ENCODE measurements at regions not wholly inside any gene's neighbourhood (a gene's known extent, or its start where the extent isn't known, plus 50 kb on each side); places are given as distances from the start of the nearest gene placed in this dataset.

- no peak for TF ChIP-seq CTCF (IDR thresholded peaks at IDR 0.05; ENCODE audit: unreplicated experiment)
- Mint-ChIP-seq H3K27me3 (ENCODE audit: unreplicated experiment) (peaks cover 8% of the 10 kb centered on the region), H3K9me3 (ENCODE audit: unreplicated experiment) (no peaks in the 10 kb centered on the region), H3K36me3 (ENCODE audit: low read depth, unreplicated experiment) (no peaks in the 10 kb centered on the region), H3K4me3 (ENCODE audit: unreplicated experiment) (no peak overlapping the region), H3K4me1 (ENCODE audit: unreplicated experiment) (no peaks in the 10 kb centered on the region), H3K27ac (ENCODE audit: unreplicated experiment) (no peak overlapping the region)
- no peak for DNase-seq (ENCODE audit: low spot score)
Measured at GRCh38 chr2:239539083-239539775, 138.4 kb upstream of the HDAC4 start.

GRCh38 chr2:239538357-239539052 lies 137.7 kb upstream of the HDAC4 start:
- TF ChIP-seq CTCF (IDR thresholded peaks at IDR 0.05; ENCODE audit: unreplicated experiment): no peak
- Mint-ChIP-seq H3K27ac (ENCODE audit: unreplicated experiment) (no peak overlapping the region), H3K27me3 (ENCODE audit: unreplicated experiment) (peaks cover 8% of the 10 kb centered on the region), H3K9me3 (ENCODE audit: unreplicated experiment) (no peaks in the 10 kb centered on the region), H3K4me1 (ENCODE audit: unreplicated experiment) (no peaks in the 10 kb centered on the region), H3K4me3 (ENCODE audit: unreplicated experiment) (no peak overlapping the region), H3K36me3 (ENCODE audit: low read depth, unreplicated experiment) (no peaks in the 10 kb centered on the region)
- no peak for DNase-seq (ENCODE audit: low spot score)

- Mint-ChIP-seq H3K27me3 (ENCODE audit: unreplicated experiment) (peaks cover 11% of the 10 kb centered on the region), H3K36me3 (ENCODE audit: low read depth, unreplicated experiment) (no peaks in the 10 kb centered on the region), H3K4me1 (ENCODE audit: unreplicated experiment) (no peaks in the 10 kb centered on the region), H3K4me3 (ENCODE audit: unreplicated experiment) (no peak overlapping the region), H3K9me3 (ENCODE audit: unreplicated experiment) (no peaks in the 10 kb centered on the region), H3K27ac (ENCODE audit: unreplicated experiment) (no peak overlapping the region)
- TF ChIP-seq CTCF (IDR thresholded peaks at IDR 0.05; ENCODE audit: unreplicated experiment): no peak
- DNase-seq (ENCODE audit: low spot score): no peak
Measured at GRCh38 chr2:239537633-239538356, 137.0 kb upstream of the HDAC4 start.

GRCh38 chr2:239536186-239536585 lies 135.4 kb upstream of the HDAC4 start:
- Mint-ChIP-seq H3K27ac (ENCODE audit: unreplicated experiment) (no peak overlapping the region), H3K4me3 (ENCODE audit: unreplicated experiment) (no peak overlapping the region), H3K27me3 (ENCODE audit: unreplicated experiment) (peaks cover 11% of the 10 kb centered on the region), H3K4me1 (ENCODE audit: unreplicated experiment) (no peaks in the 10 kb centered on the region), H3K36me3 (ENCODE audit: low read depth, unreplicated experiment) (no peaks in the 10 kb centered on the region), H3K9me3 (ENCODE audit: unreplicated experiment) (no peaks in the 10 kb centered on the region)
- no peak for TF ChIP-seq CTCF (IDR thresholded peaks at IDR 0.05; ENCODE audit: unreplicated experiment)
- DNase-seq (ENCODE audit: low spot score): no peak

Measured in endothelial cell (in vitro differentiated cells).